ENCODE measurements at regions not wholly inside any gene's neighbourhood (a gene's known extent, or its start where the extent isn't known, plus 50 kb on each side); places are given as distances from the start of the nearest gene placed in this dataset.

DNA sequence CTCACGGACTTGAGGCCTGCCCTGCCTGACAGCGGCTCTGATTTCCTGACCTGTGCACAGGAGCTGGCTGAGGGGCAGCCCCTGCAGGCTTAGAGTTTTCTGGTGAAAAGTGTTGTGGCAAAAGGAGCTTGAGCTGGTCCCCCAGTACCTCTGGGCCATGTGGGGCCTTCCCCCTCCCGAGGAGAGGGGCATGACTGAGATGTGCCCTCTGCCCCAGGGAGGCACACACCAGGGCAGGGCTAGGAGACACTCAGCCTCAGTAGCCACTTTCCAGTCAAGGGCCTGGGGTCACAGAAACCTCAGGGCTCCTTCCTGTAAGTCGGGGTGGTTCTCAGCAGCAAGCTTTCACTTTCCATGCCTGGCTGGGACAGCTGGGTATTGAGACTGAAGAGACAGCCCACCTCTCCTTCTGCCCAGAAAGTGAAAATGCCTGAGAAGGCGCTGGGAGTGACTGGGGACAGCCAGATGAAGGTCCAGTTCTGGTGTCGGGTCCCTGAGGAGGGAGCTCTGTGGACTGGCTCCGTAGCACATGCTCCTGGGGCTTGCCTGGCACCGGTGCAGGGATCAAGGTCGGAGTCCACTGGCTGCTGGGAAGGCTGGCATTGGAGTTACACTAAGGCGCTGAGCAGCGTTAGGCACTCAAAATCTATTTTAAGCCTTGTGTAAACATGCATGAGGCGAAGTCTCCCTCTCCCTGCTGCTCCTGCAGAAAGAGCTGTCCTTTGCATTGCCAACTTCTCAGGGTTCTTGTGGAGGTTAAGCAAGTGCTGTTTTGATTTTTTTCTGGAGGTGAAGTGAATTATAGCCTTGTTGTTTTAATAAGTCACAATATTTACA, 394.9 kb downstream of the GADD45G start:
- TF ChIP-seq, protein P1, sequence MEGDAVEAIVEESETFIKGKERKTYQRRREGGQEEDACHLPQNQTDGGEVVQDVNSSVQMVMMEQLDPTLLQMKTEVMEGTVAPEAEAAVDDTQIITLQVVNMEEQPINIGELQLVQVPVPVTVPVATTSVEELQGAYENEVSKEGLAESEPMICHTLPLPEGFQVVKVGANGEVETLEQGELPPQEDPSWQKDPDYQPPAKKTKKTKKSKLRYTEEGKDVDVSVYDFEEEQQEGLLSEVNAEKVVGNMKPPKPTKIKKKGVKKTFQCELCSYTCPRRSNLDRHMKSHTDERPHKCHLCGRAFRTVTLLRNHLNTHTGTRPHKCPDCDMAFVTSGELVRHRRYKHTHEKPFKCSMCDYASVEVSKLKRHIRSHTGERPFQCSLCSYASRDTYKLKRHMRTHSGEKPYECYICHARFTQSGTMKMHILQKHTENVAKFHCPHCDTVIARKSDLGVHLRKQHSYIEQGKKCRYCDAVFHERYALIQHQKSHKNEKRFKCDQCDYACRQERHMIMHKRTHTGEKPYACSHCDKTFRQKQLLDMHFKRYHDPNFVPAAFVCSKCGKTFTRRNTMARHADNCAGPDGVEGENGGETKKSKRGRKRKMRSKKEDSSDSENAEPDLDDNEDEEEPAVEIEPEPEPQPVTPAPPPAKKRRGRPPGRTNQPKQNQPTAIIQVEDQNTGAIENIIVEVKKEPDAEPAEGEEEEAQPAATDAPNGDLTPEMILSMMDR (tag by site-specific recombination; IDR thresholded peaks at IDR 0.05), result no peak
- TF ChIP-seq ZNF350 (tag by site-specific recombination; IDR thresholded peaks at IDR 0.05) (no peak), GLI2 (tag by site-specific recombination; IDR thresholded peaks at IDR 0.05; ENCODE audit: borderline replicate concordance, low read depth) (no peak)
